ENCODE measurements at regions not wholly inside any gene's neighbourhood (a gene's known extent, or its start where the extent isn't known, plus 50 kb on each side); places are given as distances from the start of the nearest gene placed in this dataset.

GRCh38 chr6:14656078-14656521, 538.5 kb downstream of the CD83 start:
- H3K9me3 ChIP-seq (ENCODE audit: insufficient read depth, low read length) = no peaks in the 10 kb centered on the region
- no peak overlapping the region for H3K9ac ChIP-seq (ENCODE audit: low read length)
- no peaks in the 10 kb centered on the region for H3K27me3 ChIP-seq (ENCODE audit: low read length)
- H4K20me1 ChIP-seq (ENCODE audit: low read depth, low read length) = no peaks in the 10 kb centered on the region
- TF ChIP-seq, protein P1, sequence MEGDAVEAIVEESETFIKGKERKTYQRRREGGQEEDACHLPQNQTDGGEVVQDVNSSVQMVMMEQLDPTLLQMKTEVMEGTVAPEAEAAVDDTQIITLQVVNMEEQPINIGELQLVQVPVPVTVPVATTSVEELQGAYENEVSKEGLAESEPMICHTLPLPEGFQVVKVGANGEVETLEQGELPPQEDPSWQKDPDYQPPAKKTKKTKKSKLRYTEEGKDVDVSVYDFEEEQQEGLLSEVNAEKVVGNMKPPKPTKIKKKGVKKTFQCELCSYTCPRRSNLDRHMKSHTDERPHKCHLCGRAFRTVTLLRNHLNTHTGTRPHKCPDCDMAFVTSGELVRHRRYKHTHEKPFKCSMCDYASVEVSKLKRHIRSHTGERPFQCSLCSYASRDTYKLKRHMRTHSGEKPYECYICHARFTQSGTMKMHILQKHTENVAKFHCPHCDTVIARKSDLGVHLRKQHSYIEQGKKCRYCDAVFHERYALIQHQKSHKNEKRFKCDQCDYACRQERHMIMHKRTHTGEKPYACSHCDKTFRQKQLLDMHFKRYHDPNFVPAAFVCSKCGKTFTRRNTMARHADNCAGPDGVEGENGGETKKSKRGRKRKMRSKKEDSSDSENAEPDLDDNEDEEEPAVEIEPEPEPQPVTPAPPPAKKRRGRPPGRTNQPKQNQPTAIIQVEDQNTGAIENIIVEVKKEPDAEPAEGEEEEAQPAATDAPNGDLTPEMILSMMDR (IDR thresholded peaks at IDR 0.05; ENCODE audit: insufficient read depth, low read length, poor library complexity, severe bottlenecking) = no peak
- TF ChIP-seq EZH2phosphoT487 (conservative IDR thresholded peaks at IDR 0.05; ENCODE audit: low read length) = no peak
- H3F3A ChIP-seq (ENCODE audit: insufficient read depth) = no peaks in the 10 kb centered on the region
- no peak overlapping the region for H3K27ac ChIP-seq (ENCODE audit: low read depth, low read length)
- no peak overlapping the region for H3K4me3 ChIP-seq (ENCODE audit: insufficient read depth, low read length, poor library complexity, severe bottlenecking)
- peak overlapping the region; percentile 4 for H3K4me2 ChIP-seq (ENCODE audit: low read depth, low read length, poor library complexity, severe bottlenecking)
- H3K9me2 ChIP-seq (replicated peaks; ENCODE audit: insufficient read depth, low read length) = no peaks in the 10 kb centered on the region
- H3K79me2 ChIP-seq (ENCODE audit: insufficient read depth, low read length) = no peaks in the 10 kb centered on the region
- no peak overlapping the region for H2AFZ ChIP-seq (ENCODE audit: low read depth, low read length, severe bottlenecking)
- H3K36me3 ChIP-seq (ENCODE audit: low read length) = no peaks in the 10 kb centered on the region

DNA sequence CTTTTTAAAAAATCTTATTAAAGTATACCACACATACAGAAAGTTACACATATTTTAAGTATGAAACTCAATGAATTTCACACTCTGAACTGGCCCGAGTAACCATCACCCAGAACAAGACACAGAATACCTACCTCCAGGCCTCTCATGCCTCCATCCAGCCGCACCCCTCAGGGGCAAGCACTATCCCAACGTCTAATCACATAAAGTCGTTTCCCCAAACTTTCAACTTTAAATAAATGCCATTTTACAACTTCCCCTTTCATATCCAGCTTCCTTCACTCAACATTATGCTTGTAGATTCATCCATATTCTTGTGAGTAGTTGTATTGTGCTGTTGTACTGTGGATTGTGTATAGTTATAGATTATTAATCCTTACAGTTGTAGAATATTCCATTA, 539.1 kb downstream of the CD83 start:
- H2AFZ ChIP-seq (ENCODE audit: low read depth, low read length, severe bottlenecking) = no peak overlapping the region
- no peak overlapping the region for H3K4me2 ChIP-seq (ENCODE audit: low read depth, low read length, poor library complexity, severe bottlenecking)
- H4K20me1 ChIP-seq (ENCODE audit: low read depth, low read length) = no peaks in the 10 kb centered on the region

DNA sequence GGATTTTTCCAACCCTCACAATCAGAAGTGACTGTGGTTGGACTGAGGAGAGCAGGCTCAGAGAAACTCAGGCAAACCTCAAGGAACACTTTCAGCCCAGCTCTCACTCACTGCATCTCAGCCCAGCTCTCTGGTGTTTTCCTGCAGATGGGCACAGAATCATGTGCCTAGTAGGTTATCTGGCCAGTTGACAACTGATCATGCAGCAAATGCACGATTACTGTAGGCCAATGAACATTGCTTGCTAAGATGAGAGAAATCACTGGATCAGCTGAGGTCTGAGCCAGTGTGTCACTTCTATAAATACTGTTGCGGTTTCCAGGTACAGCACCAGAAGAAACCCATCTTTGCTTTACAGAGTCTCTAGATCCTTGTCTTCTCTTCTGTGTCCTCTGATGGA, 540.5 kb downstream of the CD83 start:
- TF ChIP-seq, protein P1 (IDR thresholded peaks at IDR 0.05; ENCODE audit: insufficient read depth, low read length, poor library complexity, severe bottlenecking) = no peak
- TF ChIP-seq EZH2phosphoT487 (conservative IDR thresholded peaks at IDR 0.05; ENCODE audit: low read length) = no peak
- Histone ChIP-seq H3K27ac (ENCODE audit: low read depth, low read length) (no peak overlapping the region), H3K9ac (ENCODE audit: low read length) (no peak overlapping the region)

More for the DNA sequence above, 539.1 kb downstream of the CD83 start:
- Histone ChIP-seq H3K9me2 (replicated peaks; ENCODE audit: insufficient read depth, low read length) (no peaks in the 10 kb centered on the region), H3K27ac (ENCODE audit: low read depth, low read length) (no peak overlapping the region), H3F3A (ENCODE audit: insufficient read depth) (no peaks in the 10 kb centered on the region), H3K9me3 (ENCODE audit: insufficient read depth, low read length) (no peaks in the 10 kb centered on the region), H3K9ac (ENCODE audit: low read length) (no peak overlapping the region), H3K27me3 (ENCODE audit: low read length) (no peaks in the 10 kb centered on the region), H3K36me3 (ENCODE audit: low read length) (no peaks in the 10 kb centered on the region), H3K79me2 (ENCODE audit: insufficient read depth, low read length) (no peaks in the 10 kb centered on the region), H3K4me3 (ENCODE audit: insufficient read depth, low read length, poor library complexity, severe bottlenecking) (no peak overlapping the region)
- TF ChIP-seq, protein P1 (IDR thresholded peaks at IDR 0.05; ENCODE audit: insufficient read depth, low read length, poor library complexity, severe bottlenecking) = no peak
- TF ChIP-seq EZH2phosphoT487 (conservative IDR thresholded peaks at IDR 0.05; ENCODE audit: low read length) = no peak

More for the DNA sequence above, 540.5 kb downstream of the CD83 start:
- Histone ChIP-seq H3K4me2 (ENCODE audit: low read depth, low read length, poor library complexity, severe bottlenecking) (no peak overlapping the region), H3K36me3 (ENCODE audit: low read length) (no peaks in the 10 kb centered on the region), H4K20me1 (ENCODE audit: low read depth, low read length) (no peaks in the 10 kb centered on the region), H3K9me2 (replicated peaks; ENCODE audit: insufficient read depth, low read length) (no peaks in the 10 kb centered on the region), H3K79me2 (ENCODE audit: insufficient read depth, low read length) (no peaks in the 10 kb centered on the region), H3K4me3 (ENCODE audit: insufficient read depth, low read length, poor library complexity, severe bottlenecking) (no peak overlapping the region), H3F3A (ENCODE audit: insufficient read depth) (no peaks in the 10 kb centered on the region), H2AFZ (ENCODE audit: low read depth, low read length, severe bottlenecking) (no peak overlapping the region), H3K27me3 (ENCODE audit: low read length) (no peaks in the 10 kb centered on the region), H3K9me3 (ENCODE audit: insufficient read depth, low read length) (no peaks in the 10 kb centered on the region)
